Ishikawa (cell line): ENCODE measurements at regions not wholly inside any gene's neighbourhood (a gene's known extent, or its start where the extent isn't known, plus 50 kb on each side); places are given as distances from the start of the nearest gene placed in this dataset.

Source experiments
- CEBPB ChIP-seq: IDR thresholded peaks from 2 replicates; pipeline ENCODE4 v1.6.1; 2012
- CREB1 ChIP-seq: IDR thresholded peaks from 2 replicates; pipeline ENCODE4 v1.6.1; 2012; ENCODE audit warnings: low read depth
- EGR1 ChIP-seq: IDR thresholded peaks from 2 replicates; pipeline ENCODE4 v1.6.1; 2012
- EP300 ChIP-seq: IDR thresholded peaks from 2 replicates; pipeline ENCODE4 v1.6.1; 2012; ENCODE audit warnings: borderline replicate concordance
- FOXM1 ChIP-seq: IDR thresholded peaks from 2 replicates; pipeline ENCODE4 v1.6.1; 2012; ENCODE audit warnings: low read depth, borderline replicate concordance
- MAX ChIP-seq: IDR thresholded peaks from 2 replicates; pipeline ENCODE4 v1.6.1; 2012
- NFIC ChIP-seq: IDR thresholded peaks from 2 replicates; pipeline ENCODE4 v1.6.1; 2012
- RAD21 ChIP-seq: IDR thresholded peaks from 2 replicates; pipeline ENCODE4 v1.6.1; 2012; ENCODE audit warnings: low read depth
- REST ChIP-seq: IDR thresholded peaks from 2 replicates; pipeline ENCODE4 v1.6.1; 2012; ENCODE audit warnings: low read depth, mild to moderate bottlenecking
- TAF1 ChIP-seq: IDR thresholded peaks from 2 replicates; pipeline ENCODE4 v1.6.1; 2012; ENCODE audit warnings: low read depth, mild to moderate bottlenecking
- TCF12 ChIP-seq: IDR thresholded peaks from 2 replicates; pipeline ENCODE4 v1.6.1; 2012; ENCODE audit warnings: low read depth
- TEAD4 ChIP-seq: IDR thresholded peaks from 2 replicates; pipeline ENCODE4 v1.6.1; 2012
- YY1 ChIP-seq: IDR thresholded peaks from 2 replicates; pipeline ENCODE4 v1.6.1; 2012; ENCODE audit warnings: low read depth
- ZBTB7A ChIP-seq: IDR thresholded peaks from 2 replicates; pipeline ENCODE4 v1.6.1; 2012; ENCODE audit warnings: low read depth
- TF ChIP-seq, protein P1 (sequence below): IDR thresholded peaks from 2 replicates; pipeline ENCODE4 v1.6.1; 2012

DNA sequence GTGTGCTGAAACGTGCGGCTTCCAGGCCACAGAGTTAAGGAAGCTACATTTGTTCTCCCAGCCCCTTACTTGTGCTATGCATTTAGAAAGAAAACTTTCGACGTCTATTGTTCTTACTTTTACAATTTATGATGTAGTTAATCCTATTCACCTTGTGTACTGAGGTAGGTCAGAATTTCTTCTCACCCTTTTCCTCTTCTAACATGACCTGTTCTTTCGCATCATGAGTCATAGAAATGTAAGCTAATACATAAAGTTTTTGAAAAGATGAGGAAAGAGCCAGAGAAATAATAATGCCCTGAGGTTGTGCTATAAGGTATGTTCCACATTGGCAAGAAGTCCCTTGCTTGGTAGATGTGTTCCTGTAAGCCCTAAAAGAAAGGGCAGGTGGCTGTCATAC is 298.3 kb downstream of the TRIML1 start:
- TF ChIP-seq REST = no peak
- no peak for TF ChIP-seq EGR1
- no peak for TF ChIP-seq CREB1
- TF ChIP-seq TCF12 = no peak
- TF ChIP-seq CEBPB = no peak
- TF ChIP-seq, protein P1, sequence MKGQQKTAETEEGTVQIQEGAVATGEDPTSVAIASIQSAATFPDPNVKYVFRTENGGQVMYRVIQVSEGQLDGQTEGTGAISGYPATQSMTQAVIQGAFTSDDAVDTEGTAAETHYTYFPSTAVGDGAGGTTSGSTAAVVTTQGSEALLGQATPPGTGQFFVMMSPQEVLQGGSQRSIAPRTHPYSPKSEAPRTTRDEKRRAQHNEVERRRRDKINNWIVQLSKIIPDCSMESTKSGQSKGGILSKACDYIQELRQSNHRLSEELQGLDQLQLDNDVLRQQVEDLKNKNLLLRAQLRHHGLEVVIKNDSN = no peak
- no peak for TF ChIP-seq EP300
- no peak for TF ChIP-seq NFIC
- no peak for TF ChIP-seq TAF1
- TF ChIP-seq RAD21 = no peak

DNA sequence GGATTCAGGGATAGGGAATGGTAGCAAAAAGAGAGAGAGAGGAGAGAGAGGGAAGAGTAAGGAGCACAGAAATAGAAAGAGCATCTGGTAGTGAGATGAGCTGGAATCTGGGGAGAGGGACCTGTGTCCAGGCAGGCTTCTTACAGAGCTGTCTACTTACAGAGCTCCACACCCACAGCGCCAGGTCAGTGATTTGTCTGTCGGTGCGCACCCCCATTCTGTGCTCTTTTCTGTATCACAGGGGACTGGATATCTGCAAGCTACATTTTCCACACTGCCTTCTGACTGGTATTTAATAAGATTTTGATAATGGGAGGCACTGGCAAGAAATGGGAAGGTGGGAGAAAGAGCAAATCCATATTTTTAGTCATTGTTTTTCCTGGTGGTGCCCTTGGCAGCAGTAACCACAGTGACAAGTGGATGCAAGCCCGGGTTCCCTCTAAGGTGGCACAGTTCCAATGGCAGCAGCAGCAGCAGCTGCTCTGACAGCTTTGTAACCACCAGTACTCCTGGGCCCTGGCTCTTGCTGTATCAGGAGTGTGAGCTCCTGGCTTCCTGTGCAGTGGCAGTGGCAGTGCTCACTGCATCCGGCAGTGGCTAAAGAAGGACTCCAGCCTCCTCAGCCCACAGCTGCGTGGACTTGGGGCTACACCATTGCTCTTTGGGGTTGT is 300.5 kb downstream of the TRIML1 start:
- TF ChIP-seq YY1 (no peak), CEBPB (no peak), REST (no peak), TAF1 (no peak), TCF12 (no peak), EGR1 (no peak), NFIC (no peak), RAD21 (no peak), CREB1 (no peak), EP300 (no peak), MAX (no peak)

DNA sequence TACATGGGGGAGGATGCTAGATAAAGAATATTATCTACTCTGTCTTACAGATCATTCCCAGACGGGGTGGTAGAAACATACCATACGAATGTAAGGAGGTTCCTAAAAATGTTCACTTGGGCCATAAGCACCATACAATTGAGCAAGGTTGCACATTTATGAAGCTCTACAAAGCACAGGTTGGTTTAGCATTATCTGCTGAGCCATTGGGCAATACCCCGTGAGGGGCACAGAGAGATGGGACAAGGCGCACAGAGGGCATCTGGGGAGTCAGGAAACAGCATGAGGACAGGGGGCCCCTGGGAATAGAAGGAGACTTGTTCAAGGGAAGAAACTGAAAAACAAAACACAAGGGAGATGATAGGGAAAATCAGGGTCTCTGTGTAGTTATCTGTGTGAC is 305.3 kb downstream of the TRIML1 start:
- no peak for TF ChIP-seq MAX
- no peak for TF ChIP-seq ZBTB7A
- TF ChIP-seq TEAD4 = no peak
- TF ChIP-seq REST = no peak
- TF ChIP-seq, protein P1 = no peak
- TF ChIP-seq CREB1 = no peak
- TF ChIP-seq RAD21 = no peak
- no peak for TF ChIP-seq TAF1
- TF ChIP-seq FOXM1 = no peak
- TF ChIP-seq YY1 = no peak
- TF ChIP-seq EP300 = no peak
- TF ChIP-seq CEBPB = no peak
- no peak for TF ChIP-seq NFIC
- no peak for TF ChIP-seq EGR1
- no peak for TF ChIP-seq TCF12

- no peak for TF ChIP-seq ZBTB7A
- TF ChIP-seq CREB1 = no peak
- no peak for TF ChIP-seq NFIC
- TF ChIP-seq EP300 = no peak
- no peak for TF ChIP-seq MAX
- TF ChIP-seq FOXM1 = no peak
These were observed 311.3 kb downstream of the TRIML1 start for GRCh38 chr4:188450571-188450970.

DNA sequence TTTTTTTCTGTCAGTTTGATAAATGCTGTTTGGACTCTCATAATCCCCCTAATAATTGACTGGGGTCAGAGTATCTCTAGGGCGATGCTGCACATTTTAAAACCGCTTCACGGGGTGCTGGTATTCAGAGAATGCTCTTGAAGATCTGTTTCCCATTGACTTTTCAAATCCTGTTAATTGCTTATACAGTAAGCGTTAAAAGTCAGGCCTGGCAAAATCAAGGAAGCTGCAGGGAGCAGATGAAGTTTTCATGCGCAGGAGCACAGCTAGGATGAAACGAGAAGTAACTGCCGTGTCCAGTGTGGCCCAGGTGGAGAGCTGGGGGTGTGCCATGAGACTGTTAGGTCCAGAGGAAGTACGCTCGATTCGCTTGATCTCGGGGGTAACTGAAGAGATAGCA is 312.9 kb downstream of the TRIML1 start:
- no peak for TF ChIP-seq TEAD4
